ENCODE measurements at regions not wholly inside any gene's neighbourhood (a gene's known extent, or its start where the extent isn't known, plus 50 kb on each side); places are given as distances from the start of the nearest gene placed in this dataset.
A peak's percentile ranks its signal among the peaks of the same experiment; 100 is the strongest.
"Not testable (repeated sequence)": the region's sequence is repeated elsewhere in the genome, so short reads cannot be mapped to it uniquely, and the experiment has no call there.

- no peak for DNase-seq (ENCODE audit: low read depth in 1 of 2, low spot score in 1 of 2)
Observed at GRCh38 chr2:71925268-71926088, 222.2 kb downstream of the CYP26B1 start.

- DNase-seq (ENCODE audit: low read depth in 1 of 2, low spot score in 1 of 2): peak in 1 of 2 donors; percentile 57
Observed at GRCh38 chr2:71923887-71924533, 223.7 kb downstream of the CYP26B1 start.

GRCh38 chr2:71923143-71923525, 224.5 kb downstream of the CYP26B1 start:
- DNase-seq (ENCODE audit: low read depth in 1 of 2, low spot score in 1 of 2): no peak

GRCh38 chr2:71922499-71923142, 225.0 kb downstream of the CYP26B1 start:
- no peak for DNase-seq (ENCODE audit: low read depth in 1 of 2, low spot score in 1 of 2)

GRCh38 chr2:71922091-71922490, 225.6 kb downstream of the CYP26B1 start:
- DNase-seq (ENCODE audit: low read depth in 1 of 2, low spot score in 1 of 2): no peak

- not testable (repeated sequence) for DNase-seq (ENCODE audit: low read depth in 1 of 2, low spot score in 1 of 2)
Observed at GRCh38 chr2:71920819-71921218, 226.8 kb downstream of the CYP26B1 start.

- no peak for DNase-seq (ENCODE audit: low read depth in 1 of 2, low spot score in 1 of 2)
Observed at GRCh38 chr2:71919708-71920107, 228.0 kb downstream of the CYP26B1 start.

- DNase-seq (ENCODE audit: low read depth in 1 of 2, low spot score in 1 of 2): no peak
Observed at GRCh38 chr2:71910277-71910676, 237.4 kb downstream of the CYP26B1 start.

GRCh38 chr2:71908798-71909197, 238.9 kb downstream of the CYP26B1 start:
- no peak for DNase-seq (ENCODE audit: low read depth in 1 of 2, low spot score in 1 of 2)

GRCh38 chr2:71907503-71907902, 240.2 kb downstream of the CYP26B1 start:
- no peak for DNase-seq (ENCODE audit: low read depth in 1 of 2, low spot score in 1 of 2)

- DNase-seq (ENCODE audit: low read depth in 1 of 2, low spot score in 1 of 2): no peak
Observed at GRCh38 chr2:71906357-71906973, 241.2 kb downstream of the CYP26B1 start.

- no peak for DNase-seq (ENCODE audit: low read depth in 1 of 2, low spot score in 1 of 2)
Observed at GRCh38 chr2:71905205-71905604, 242.5 kb downstream of the CYP26B1 start.

GRCh38 chr2:71903841-71904240, 243.8 kb downstream of the CYP26B1 start:
- DNase-seq (ENCODE audit: low read depth in 1 of 2, low spot score in 1 of 2): no peak

GRCh38 chr2:71901466-71901865, 246.2 kb downstream of the CYP26B1 start:
- DNase-seq (ENCODE audit: low read depth in 1 of 2, low spot score in 1 of 2): no peak

- no peak for DNase-seq (ENCODE audit: low read depth in 1 of 2, low spot score in 1 of 2)
Observed at GRCh38 chr2:71898851-71899681, 248.6 kb downstream of the CYP26B1 start.

- DNase-seq (ENCODE audit: low read depth in 1 of 2, low spot score in 1 of 2): no peak
Observed at GRCh38 chr2:71898375-71898774, 249.3 kb downstream of the CYP26B1 start.

GRCh38 chr2:71897836-71898235, 249.8 kb downstream of the CYP26B1 start:
- DNase-seq (ENCODE audit: low read depth in 1 of 2, low spot score in 1 of 2): no peak

GRCh38 chr2:71897137-71897480, 250.6 kb downstream of the CYP26B1 start:
- DNase-seq (ENCODE audit: low read depth in 1 of 2, low spot score in 1 of 2): no peak

GRCh38 chr2:71896385-71897136, 251.1 kb downstream of the CYP26B1 start:
- DNase-seq (ENCODE audit: low read depth in 1 of 2, low spot score in 1 of 2): no peak
